Suprapubic skin (tissue), 4 donors: ENCODE measurements at regions not wholly inside any gene's neighbourhood (a gene's known extent, or its start where the extent isn't known, plus 50 kb on each side); places are given as distances from the start of the nearest gene placed in this dataset.

Experiments
- EP300 ChIP-seq: sonication (generic); formaldehyde crosslinking; IDR thresholded peaks from one replicate; pipeline ENCODE4 v1.6.1; 2017; ENCODE audit warnings: antibody characterized with exemption
- POLR2A ChIP-seq, 2 donors: fragments of 450-650 bp; IDR thresholded peaks; one replicate each; pipeline ENCODE4 v1.6.1; 2017; ENCODE audit warnings: antibody characterized with exemption in 2 of 2, mild to moderate bottlenecking in 2 of 2, moderate library complexity in 2 of 2
- POLR2AphosphoS5 ChIP-seq, 3 donors: sonication (generic); formaldehyde crosslinking; IDR thresholded peaks; one replicate each; pipeline ENCODE4 v1.6.1; 2017; ENCODE audit warnings: antibody characterized with exemption in 3 of 3
- TF ChIP-seq, protein P1 (sequence below), 2 donors: fragments of 200-600 bp in 1 of 2; fragments of 450-650 bp in 1 of 2; sonication (generic) in 1 of 2; IDR thresholded peaks; one replicate each; pipeline ENCODE4 v1.5.1; 2016 to 2019; ENCODE audit warnings: antibody characterized with exemption in 2 of 2, mild to moderate bottlenecking in 1 of 2, moderate library complexity in 1 of 2

- TF ChIP-seq, protein P1, sequence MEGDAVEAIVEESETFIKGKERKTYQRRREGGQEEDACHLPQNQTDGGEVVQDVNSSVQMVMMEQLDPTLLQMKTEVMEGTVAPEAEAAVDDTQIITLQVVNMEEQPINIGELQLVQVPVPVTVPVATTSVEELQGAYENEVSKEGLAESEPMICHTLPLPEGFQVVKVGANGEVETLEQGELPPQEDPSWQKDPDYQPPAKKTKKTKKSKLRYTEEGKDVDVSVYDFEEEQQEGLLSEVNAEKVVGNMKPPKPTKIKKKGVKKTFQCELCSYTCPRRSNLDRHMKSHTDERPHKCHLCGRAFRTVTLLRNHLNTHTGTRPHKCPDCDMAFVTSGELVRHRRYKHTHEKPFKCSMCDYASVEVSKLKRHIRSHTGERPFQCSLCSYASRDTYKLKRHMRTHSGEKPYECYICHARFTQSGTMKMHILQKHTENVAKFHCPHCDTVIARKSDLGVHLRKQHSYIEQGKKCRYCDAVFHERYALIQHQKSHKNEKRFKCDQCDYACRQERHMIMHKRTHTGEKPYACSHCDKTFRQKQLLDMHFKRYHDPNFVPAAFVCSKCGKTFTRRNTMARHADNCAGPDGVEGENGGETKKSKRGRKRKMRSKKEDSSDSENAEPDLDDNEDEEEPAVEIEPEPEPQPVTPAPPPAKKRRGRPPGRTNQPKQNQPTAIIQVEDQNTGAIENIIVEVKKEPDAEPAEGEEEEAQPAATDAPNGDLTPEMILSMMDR (IDR thresholded peaks at IDR 0.05) = no peak
- TF ChIP-seq POLR2A (IDR thresholded peaks at IDR 0.05) (no peak), POLR2AphosphoS5 (IDR thresholded peaks at IDR 0.05) (no peak), EP300 (no peak)
Observed at GRCh38 chr3:163071713-163072112, 1575.1 kb downstream of the OTOL1 start.
